Activated T-cell treated with anti-CD3 and anti-CD28 coated beads for 1 hour (primary cell): ENCODE measurements at regions not wholly inside any gene's neighbourhood (a gene's known extent, or its start where the extent isn't known, plus 50 kb on each side); places are given as distances from the start of the nearest gene placed in this dataset.

Experiments
- DNase-seq: peaks from one replicate; pipeline ENCODE4 v3.0.0-alpha.2; 2020; ENCODE audit warnings: low read depth

DNA sequence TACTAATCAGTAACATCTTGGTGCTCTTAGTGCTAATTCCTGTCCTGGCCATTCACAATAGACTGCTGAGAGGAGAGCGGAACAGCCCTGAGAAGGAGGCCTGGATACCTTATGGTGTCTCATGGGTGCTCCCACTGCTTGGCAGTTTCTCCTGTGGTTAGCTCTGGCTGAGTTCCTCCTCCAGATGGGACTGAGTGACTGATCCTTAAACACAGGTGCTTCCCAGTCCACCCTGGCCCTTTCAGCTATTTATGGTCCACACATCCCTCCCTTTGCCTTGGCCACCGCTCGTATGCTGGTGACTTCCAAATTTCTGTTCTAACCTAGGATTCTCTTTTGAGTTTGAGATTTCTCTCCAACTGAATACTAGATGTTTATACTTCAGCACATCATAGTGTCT, 157.0 kb upstream of the CACNA1E start:
- no peak for DNase-seq

DNA sequence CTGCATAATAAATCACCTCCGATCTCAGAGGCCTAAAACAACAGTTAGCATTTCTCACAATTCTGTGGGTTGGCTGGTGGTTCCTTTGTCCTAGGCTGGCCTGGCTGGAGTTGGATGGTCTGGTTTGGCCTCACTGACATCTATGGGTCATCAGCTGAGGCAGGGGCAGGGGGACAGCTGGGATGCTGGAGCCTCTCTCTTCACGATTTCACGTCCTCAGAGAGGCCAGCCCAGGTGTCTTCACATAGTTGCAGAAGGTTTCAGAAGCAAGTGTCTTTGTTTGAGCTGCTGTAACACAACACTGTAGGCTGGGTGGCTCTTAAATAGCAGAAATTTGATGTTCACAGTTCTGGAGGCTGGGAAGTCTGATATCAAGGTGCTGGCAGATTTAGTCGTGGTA, 155.5 kb upstream of the CACNA1E start:
- DNase-seq = no peak

DNA sequence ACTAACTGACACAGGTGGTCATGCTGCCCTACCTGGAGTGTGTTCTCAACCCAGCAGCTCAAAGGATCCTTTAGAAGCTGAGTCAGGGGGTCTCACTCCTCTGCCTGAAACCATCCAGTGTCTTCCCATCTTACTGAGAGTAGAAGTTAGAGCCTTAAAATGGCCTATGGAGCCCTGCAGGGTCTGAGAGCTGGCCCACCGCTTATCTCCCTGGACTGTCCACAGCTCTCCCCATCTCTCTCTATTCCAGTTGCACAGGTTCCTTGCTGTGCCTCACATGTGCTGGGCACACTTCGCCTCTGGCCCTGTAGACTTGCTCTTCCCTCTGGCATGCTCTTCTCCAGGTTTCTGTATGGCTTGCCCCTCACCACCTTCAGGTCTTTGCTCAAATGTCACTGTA, 148.6 kb upstream of the CACNA1E start:
- DNase-seq = no peak

DNA sequence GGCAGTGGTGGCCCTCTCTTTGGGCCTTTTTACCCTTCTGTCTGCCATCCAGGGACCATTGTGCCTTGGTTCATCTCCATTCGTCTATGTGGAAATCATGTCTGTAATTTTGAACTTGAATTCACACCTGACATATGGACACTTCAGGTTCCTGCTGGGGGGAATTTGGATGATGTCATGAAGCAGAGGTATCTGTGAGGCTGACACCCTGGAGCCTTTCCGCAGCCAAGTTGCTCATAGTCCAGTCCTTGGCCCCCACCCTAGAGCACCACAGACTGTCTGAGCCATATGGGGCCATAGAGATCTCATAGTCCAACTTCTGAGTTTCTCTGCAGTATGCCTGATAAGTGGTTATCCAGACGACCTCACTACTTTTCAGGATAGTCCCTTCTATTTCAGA, 147.7 kb upstream of the CACNA1E start:
- no peak for DNase-seq

DNA sequence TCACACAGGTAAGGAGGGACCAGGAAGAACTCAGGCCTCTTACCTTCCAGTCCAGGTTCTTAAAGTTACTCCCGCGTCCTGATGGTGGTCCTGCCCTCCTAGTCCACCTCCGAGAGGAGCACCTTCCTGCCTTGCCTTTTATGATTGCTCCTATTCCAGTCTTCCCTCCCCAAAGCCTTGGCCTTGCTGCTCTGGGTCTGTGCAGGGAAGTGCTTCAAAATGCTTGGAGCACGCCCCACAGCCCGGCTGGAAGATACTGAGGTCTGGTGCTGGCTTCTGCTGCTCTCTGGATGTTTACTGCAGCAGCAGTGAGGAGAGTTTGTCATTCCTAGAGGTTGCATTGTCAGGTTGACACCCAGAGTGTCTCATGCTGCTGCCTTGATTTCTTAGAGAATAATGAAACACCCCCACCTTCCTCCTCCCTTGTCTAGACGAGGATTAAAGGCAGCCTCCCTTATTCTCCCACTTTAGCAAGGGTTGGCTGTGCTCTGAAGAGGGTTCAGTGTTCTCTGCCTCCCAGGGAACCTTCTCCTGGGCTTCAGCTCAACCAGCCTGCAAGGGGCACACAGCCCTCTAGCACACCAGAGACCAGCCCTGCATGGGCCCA, 142.2 kb upstream of the CACNA1E start:
- DNase-seq = no peak

DNA sequence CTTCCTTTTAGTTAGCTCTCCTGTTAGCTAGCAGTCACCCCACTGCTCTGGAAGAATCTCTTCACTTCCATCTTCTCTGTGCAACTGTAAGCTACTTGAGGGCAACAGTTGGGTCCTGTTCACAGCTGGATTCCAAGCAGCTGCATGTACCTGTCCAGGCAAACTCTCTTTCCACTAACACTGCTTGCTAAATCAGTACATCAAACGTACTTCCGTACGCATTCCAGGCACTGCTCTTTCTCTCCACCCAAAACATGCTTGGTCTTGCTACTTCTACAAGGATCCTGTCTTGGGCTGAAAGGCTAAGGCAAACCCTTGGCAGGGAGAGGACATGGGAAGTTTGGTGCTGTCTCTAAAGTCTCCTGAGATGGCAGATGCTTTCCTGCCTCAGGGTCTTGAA, 139.2 kb upstream of the CACNA1E start:
- no peak for DNase-seq

DNA sequence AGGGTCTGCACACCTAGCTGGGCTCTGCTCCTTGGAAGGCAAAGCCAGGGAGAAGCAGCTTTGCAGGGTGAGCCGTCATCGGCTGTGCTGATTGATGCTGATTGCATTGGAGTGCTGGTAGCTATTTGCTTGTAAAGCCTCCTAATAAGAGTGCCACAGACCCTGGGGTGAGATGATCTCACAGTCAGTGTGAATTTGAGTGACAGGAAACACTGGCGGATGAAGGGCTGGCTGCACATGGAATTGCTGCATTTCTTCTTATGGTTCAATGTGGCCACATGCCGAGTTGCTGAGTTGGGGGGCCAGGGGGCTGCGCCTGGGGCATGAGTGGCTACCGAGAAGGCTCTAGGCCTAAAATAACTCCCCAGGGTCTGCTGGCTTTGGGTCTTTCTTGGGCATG, 138.2 kb upstream of the CACNA1E start:
- no peak for DNase-seq

DNA sequence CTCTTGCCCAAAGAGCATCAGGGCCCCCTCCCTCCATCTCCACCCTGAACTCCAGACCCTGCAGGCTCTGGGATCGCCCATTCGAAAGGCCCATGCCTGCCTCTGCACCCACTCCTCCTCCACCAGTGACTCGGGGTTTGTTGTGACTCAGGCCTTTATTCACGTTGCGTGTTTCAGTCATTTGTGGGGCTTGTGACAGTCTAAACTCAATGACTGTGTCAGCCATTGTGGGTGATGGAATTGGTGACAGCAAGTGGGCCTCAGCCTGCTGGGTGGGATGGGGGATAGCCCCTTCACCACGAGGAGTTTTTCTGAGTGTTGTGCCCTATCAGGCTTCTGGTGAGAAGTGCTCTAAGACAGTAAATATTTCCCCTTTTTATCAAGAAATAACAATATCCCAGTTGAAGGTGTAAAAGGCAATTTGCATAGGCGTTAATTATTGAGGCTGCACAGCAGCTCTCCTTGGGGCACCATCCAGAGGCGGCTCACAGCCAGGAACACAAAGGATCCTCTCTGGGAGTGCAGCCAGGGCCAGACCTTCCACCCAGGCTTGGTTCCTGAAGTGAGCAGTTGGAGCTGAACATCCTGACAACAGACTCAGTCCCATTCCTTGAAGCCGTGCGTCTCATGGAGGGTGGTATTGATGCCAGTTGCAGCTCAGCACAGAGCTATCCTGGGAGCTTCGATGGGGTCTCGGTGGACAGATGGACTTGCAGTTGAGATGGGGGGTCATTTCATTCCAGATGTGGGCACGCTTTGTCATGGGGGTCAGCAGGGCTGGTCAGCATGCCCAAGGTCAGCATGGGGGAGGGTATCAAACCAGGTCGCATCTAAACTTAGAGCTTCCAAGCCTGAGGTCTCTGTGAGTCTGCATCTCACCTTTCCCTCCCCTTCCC, 135.6 kb upstream of the CACNA1E start:
- DNase-seq = no peak

DNA sequence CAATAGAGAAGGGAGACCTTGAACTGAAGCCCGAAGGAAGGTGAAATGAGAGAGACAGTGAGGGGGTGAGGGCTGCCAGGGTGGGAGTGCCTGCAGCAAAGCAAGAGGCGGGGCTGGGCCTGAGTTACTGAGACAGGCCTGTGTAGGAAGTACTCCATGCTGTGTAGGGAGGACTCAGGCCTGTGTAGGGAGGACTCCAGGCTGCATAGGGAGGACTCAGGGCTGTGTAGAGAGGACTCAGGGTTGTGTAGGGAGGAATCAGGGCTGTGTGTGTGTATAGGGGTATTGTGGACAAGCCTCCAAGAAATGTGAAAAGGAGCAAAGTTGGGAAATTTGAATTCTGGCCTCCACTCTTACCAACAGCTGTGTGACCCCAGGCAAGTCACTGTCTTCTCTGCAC, 133.8 kb upstream of the CACNA1E start:
- DNase-seq = no peak

DNA sequence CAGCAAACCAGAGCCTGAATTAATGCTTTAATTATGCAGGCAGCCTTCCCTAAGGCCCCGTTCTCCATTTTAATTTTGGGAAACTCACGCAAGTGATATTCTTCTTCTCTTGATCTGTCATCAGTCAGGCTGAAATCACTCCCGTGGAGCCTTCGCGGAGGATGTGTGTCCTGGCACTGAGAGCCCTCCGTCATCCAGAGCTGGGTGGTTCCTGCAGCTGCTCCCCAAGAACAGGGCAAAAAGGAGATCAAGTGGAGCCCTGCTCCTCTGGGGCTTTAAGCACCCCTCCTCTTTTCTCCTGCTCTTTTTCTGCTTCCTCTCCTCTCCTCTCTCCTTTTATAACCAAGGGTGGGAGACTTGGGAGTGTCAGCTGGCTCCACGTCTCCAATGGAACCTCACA, 133.2 kb upstream of the CACNA1E start:
- no peak for DNase-seq

DNA sequence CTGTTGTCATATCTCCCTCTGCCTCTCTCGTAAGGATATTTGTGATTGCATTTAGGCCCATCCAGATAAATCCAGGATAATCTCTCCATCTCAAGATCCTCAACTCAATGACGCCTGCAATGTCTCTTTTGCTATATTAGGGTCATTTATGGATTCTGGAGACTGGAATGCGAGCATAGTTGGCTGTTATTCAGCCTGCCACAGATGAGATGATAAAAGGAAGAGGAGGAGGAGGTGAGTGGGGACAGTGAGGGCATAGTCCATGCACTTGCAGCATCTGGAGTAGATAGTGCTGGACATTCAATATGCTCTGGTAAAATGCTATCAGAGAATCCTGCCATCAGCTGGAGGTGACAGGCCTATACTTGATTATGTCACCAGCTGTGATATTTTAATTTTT, 131.6 kb upstream of the CACNA1E start:
- no peak for DNase-seq

DNA sequence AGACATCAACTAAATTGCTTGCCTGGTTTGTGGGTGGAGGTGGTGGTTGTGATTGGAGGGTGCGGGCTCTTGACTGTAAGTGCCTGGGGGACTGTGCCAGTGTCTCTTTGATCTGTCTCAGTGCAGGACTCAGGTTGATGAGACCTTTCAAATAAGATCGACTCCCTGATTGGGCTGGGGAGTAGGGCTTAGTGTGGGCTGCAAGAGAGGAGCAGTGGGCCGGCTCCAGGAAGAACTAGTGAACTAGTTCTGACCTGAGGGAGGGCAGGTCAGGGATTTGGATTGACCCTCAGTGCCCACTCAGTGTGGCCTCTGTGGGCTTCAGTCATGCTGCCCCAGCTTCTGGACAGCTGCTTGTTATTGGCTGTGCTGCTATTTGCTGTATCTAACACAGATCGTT, 130.6 kb upstream of the CACNA1E start:
- no peak for DNase-seq

DNA sequence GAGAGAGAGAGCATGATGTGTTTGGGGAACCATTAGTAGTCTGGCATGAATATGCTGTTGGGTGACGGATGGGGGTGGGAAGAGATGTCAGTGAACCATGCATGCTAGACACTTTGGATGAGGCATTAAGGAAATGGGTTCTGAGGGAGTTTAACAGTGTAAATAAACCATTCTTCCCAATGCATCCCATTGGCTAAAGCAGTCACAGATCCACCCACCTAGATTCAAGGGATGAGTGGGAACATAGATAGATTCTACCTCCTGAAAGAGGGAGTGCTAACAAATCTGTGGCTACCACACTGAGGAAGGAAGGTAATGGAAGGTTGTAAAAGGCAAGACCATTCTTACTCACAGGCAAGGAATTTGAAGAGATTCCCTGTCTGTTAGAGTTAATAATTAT, 129.8 kb upstream of the CACNA1E start:
- DNase-seq = no peak

DNA sequence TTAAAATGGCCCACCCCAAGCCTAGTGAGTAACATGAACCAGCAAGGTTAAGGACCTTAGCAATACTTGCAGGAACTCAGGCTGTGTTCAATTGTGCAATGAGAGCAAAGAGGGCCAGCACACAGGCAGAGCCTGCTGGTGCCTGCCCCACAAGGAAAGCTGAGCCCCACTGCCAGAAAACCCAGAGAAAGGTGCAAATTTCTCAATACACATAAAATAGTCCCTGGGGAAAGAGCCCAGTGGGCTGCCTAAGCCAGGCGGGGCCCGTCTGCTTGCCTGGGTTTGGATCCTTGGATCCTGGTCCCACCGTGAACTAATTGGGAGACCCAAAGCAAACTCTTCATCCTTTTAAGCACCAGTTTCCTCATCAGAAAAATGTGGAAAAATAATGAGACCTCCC, 128.5 kb upstream of the CACNA1E start:
- DNase-seq = no peak

DNA sequence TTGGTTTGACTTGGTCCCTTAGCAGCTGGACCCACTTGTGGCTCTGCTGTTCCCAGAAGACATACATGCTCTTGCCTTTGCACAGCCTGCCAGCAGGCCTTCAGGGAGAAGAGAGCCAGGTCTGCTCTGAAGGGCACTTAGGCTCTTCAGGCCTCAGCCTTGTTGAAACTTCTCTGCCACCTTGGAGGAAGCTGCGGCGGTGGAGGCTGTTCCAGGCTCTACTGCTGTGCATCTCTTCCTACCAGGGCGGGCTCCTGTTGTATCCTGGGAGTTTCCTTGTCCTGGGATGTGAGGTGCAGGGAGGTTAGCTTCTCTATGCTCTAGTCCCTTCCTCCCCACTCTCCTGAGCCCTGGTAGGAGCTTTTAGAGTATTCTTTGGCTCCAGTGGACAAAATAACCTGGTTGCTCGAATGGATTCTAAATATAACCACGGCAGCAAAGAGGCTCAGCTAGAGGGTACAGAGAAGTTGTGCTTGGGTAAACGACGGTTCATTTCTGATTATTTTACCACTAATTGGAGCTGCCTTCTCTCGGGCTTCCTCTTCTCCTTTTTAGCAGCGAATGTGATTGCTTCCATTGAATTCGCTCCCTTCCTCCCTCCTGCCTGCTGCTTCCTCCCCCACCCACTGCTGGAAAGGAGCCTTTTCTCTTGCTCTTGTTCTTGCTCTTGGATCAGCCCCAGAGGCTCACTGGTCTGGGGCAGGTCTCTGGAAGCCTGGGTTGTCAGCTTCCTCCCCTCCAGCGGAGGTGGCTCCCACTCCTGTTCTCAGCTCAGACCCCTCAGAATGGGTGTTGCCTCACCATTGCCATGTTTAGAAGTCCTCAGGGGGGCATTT, 126.6 kb upstream of the CACNA1E start:
- no peak for DNase-seq

DNA sequence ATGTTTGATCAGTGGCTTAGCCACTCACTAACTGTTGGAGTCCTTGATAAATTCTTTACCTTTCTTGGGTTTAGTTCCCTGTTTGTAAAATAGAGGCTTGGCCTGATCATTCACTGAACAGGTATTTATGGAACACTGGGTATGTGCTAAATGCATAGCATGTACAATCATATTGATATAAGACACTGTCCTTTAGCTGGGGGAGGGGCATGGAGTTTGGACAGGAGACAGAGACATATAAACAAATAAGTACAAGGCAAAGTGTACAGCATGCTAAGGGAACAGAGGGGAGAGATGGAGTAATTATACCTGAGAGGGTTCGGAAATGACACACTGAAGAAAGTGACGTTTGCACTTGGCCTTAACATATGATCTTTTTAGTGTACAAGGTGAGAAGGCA, 124.3 kb upstream of the CACNA1E start:
- DNase-seq = no peak

DNA sequence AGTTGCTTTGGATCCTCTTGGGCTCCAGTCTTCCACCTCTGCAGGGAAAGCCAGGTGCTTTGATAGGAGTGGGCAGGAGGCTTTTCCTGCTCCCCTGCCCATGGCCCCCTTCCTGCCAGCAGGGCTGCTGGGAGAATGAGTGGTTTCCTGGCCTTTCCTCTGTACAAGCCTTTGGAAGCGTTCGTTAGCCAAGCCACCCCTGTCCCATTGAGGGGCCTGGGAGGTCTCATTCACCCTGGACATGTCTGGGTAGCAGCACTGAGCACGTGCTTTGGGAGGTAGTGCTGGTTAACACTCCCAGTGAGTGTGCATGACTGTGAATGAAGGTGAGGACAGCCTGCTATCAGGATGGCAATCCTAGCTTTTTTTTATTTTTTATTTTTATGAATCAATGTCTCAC, 118.5 kb upstream of the CACNA1E start:
- no peak for DNase-seq

DNA sequence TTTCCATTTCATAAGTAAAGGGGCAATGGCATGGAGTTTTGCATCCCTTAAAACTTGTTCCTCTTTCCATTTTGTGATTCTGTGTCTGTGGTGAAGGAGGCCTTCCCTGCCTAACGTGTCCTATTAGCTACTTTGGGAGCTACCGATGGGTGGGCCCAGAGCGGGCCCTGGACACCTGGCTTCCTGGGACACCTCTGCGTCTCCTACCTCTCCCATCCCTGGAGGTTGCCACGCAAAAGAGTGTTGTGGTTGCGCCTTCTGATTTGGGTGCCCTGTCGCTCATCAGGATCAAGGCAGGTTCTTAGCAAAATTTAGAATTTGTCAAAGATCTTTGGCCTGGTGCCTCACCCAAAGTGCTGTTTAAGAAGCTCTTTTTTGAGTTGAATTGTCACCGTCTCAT, 116.4 kb upstream of the CACNA1E start:
- DNase-seq = no peak

DNA sequence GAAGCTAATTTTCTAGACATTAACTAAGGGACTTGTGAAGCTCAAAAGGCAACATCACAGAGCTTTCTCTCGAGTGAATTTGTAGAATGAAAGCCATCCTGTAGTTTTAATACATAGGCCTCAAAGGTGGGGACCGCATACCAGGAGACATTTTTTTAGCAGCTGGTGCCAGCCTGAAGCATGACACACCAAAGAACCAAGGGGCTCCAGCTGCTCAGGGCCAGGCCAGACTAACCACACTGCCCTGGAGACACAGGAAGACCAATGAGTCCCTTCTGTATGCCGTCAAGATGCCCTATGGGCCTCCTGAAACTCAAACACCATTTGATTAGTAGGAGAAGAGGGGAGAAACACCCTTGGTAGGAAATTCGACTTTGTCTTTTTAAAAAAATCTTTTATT, 113.9 kb upstream of the CACNA1E start:
- DNase-seq = no peak

DNA sequence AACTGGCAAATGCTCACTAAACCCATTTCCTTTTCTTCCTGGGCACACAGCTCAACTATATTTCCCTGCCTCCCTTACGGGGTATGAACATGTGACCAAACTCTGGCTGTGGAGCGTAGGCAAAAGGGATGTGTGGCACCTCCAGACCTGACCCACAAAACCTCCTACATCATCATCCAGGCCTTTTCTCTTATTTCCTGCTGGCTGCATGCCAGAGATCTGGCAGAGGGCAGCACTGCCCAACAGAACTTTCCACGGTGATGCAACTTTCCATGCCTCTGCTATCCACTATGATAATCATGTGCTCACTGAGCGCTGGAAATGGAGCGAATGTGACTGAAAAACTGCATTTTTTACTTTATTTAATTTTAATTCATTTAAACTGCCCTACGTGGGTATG, 99.6 kb upstream of the CACNA1E start:
- DNase-seq = no peak

DNA sequence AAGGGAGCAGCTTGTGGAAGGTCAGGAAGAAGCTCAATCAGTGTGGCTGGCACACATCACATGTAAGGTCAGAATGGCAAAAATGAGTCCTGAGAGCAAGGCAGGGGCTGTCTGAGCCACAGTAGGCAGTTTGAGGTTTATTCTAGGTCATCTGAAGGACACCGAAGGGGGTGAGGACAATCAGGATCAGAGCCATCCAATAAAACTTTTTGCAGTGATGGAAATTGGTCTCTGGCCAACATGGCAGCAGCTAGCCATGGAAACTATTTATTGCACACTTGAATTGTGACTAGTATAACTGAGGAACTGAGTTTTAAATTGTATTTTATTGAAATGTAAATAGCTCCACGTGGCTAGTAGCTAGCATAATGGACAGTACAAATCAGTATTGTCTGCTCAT, 97.0 kb upstream of the CACNA1E start:
- DNase-seq = no peak

DNA sequence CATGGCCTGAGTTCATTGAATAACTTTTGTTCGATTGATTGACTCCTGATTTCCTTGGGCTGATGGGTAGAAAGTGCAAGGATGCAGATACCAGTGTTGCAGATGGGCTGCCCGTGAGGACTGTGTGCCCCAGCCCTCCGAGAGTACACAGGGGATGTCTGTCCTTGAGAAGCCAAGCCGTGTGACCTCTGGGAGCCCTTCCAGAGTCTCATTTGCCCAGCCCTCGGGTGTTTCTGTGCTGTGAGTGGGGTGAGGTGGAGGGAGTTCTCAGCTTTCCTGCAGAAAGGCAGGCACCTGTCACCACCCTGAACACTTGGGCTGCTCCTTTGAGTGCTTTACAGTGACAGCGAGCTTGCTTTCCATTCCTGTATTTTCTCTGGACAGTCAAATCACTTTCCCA, 96.4 kb upstream of the CACNA1E start:
- no peak for DNase-seq

DNA sequence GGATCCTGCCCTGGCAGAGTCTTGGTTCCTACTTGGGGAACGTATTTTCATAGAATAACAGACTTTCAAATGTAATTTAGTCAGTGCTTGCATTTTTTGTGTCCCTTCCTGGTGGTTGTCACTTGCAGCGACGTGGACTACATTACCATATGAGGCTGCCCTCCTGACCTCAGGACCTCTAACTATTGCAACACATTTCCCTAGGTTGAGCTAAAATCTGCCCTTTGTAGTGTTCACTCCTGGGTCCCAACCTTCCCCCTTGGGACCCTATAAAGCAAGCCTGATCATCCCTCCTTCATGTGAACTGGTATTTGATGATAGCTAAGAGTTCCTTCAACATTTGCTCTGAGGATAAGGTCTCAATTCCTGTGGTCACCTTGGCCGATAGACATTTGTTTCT, 95.6 kb upstream of the CACNA1E start:
- no peak for DNase-seq
